Neuronal stem cell (in vitro differentiated cells): ENCODE measurements at regions not wholly inside any gene's neighbourhood (a gene's known extent, or its start where the extent isn't known, plus 50 kb on each side); places are given as distances from the start of the nearest gene placed in this dataset.

Experiments used
- DNase-seq: peaks from one replicate; pipeline ENCODE4 v3.0.0-alpha.2; 2013; ENCODE audit warnings: low spot score
- H2AFZ ChIP-seq: one replicate; pipeline ENCODE4 v1.6.1; 2013; ENCODE audit warnings: mild to moderate bottlenecking, low read length, inconsistent platforms
- H2AK5ac ChIP-seq: 2 replicates; pipeline ENCODE4 v1.6.1; 2013; ENCODE audit warnings: low read depth, mild to moderate bottlenecking, inconsistent platforms, low read length, moderate library complexity, mixed read lengths
- H2BK120ac ChIP-seq: 2 replicates; pipeline ENCODE4 v1.6.1; 2013; ENCODE audit warnings: low read depth, mild to moderate bottlenecking, inconsistent platforms, low read length, moderate library complexity, mixed read lengths
- H2BK12ac ChIP-seq: one replicate; pipeline ENCODE4 v1.6.1; 2013; ENCODE audit warnings: low read length, inconsistent platforms
- H2BK15ac ChIP-seq: 2 replicates; pipeline ENCODE4 v1.6.1; 2013; ENCODE audit warnings: mild to moderate bottlenecking, low read length, inconsistent platforms, mixed read lengths
- H2BK5ac ChIP-seq: one replicate; pipeline ENCODE4 v1.6.1; 2013; ENCODE audit warnings: inconsistent platforms, mild to moderate bottlenecking, low read length, moderate library complexity
- H3K14ac ChIP-seq: one replicate; pipeline ENCODE4 v1.6.1; 2013; ENCODE audit warnings: low read length, inconsistent platforms
- H3K18ac ChIP-seq: 2 replicates; pipeline ENCODE4 v1.6.1; 2013; ENCODE audit warnings: low read length, inconsistent platforms
- H3K23ac ChIP-seq: 2 replicates; pipeline ENCODE4 v1.6.1; 2013; ENCODE audit warnings: low read depth, mild to moderate bottlenecking, mixed read lengths, low read length, inconsistent platforms; ENCODE audit not compliant: poor library complexity
- H3K27ac ChIP-seq: replicated peaks from 3 replicates; pipeline ENCODE4 v1.5.1; 2013; ENCODE audit warnings: low read length, inconsistent platforms
- H3K27me3 ChIP-seq, 3 experiments: 2 replicates each; pipeline ENCODE4 v1.6.1; 2013; ENCODE audit warnings: low read length in 3 of 3, mild to moderate bottlenecking in 2 of 3, inconsistent platforms in 1 of 3, low read depth in 1 of 3, mixed read lengths in 1 of 3, moderate library complexity in 1 of 3; ENCODE audit not compliant: control insufficient read depth in 3 of 3, insufficient read depth in 3 of 3
- H3K36me3 ChIP-seq, 2 donors: replicated peaks in 1 of 2; 2 replicates each; pipeline ENCODE4 v1.6.1; 2013; ENCODE audit warnings: low read length in 2 of 2; ENCODE audit not compliant: control insufficient read depth in 2 of 2, insufficient read depth in 2 of 2
- H3K4ac ChIP-seq: 2 replicates; pipeline ENCODE4 v1.6.1; 2013; ENCODE audit warnings: inconsistent platforms, mild to moderate bottlenecking, low read length, moderate library complexity
- H3K4me1 ChIP-seq, 2 donors: 1 replicate in 1 of 2; 2 replicates in 1 of 2; pipeline ENCODE4 v1.6.1; 2013; ENCODE audit warnings: low read length in 2 of 2, low read depth in 1 of 2; ENCODE audit not compliant: control insufficient read depth in 2 of 2, insufficient read depth in 1 of 2
- H3K4me2 ChIP-seq: one replicate; pipeline ENCODE4 v1.6.1; 2013; ENCODE audit warnings: mild to moderate bottlenecking, low read length, inconsistent platforms; ENCODE audit not compliant: insufficient read depth, poor library complexity, severe bottlenecking
- H3K4me3 ChIP-seq, 2 donors: 2 replicates each; pipeline ENCODE4 v1.5.1; 2013; ENCODE audit warnings: low read length in 2 of 2, mild to moderate bottlenecking in 2 of 2, inconsistent platforms in 1 of 2, moderate library complexity in 1 of 2
- H3K79me1 ChIP-seq: one replicate; pipeline ENCODE4 v1.6.1; 2013; ENCODE audit warnings: low read depth, mild to moderate bottlenecking, inconsistent platforms, low read length, moderate library complexity
- H3K9ac ChIP-seq: one replicate; pipeline ENCODE4 v1.6.1; 2013; ENCODE audit warnings: mild to moderate bottlenecking, low read depth, low read length, inconsistent platforms; ENCODE audit not compliant: poor library complexity
- H3K9me3 ChIP-seq, 2 donors: replicated peaks in 1 of 2; 2 replicates each; pipeline versions ENCODE3 to v1.6.1; 2013; ENCODE audit warnings: low read length in 2 of 2, mild to moderate bottlenecking in 2 of 2, inconsistent platforms in 1 of 2, low read depth in 1 of 2, mixed read lengths in 1 of 2, moderate library complexity in 1 of 2; ENCODE audit not compliant: control insufficient read depth in 2 of 2, insufficient read depth in 1 of 2
- H4K8ac ChIP-seq: one replicate; pipeline ENCODE4 v1.6.1; 2013; ENCODE audit warnings: low read depth, mild to moderate bottlenecking, inconsistent platforms, low read length, moderate library complexity
- H4K91ac ChIP-seq: one replicate; pipeline ENCODE4 v1.6.1; 2013; ENCODE audit warnings: low read length, low read depth, mild to moderate bottlenecking, inconsistent platforms; ENCODE audit not compliant: poor library complexity
- WGBS, 2 donors: extraction: QIAGEN DNeasy Blood & Tissue Kit; methylation state at CpG; one replicate each; pipeline ENCODE4 v1.1.7; 2013; ENCODE audit warnings: missing lambda C conversion rate in 2 of 2, mixed read lengths in 1 of 2; ENCODE audit not compliant: insufficient read length in 2 of 2, insufficient replicate concordance in 1 of 2; ENCODE audit errors: extremely low coverage in 2 of 2; 5-methylcytosine and 5-hydroxymethylcytosine counted together

GRCh38 chr5:126120939-126121338 is 302.3 kb upstream of the GRAMD2B start:
- H2BK15ac ChIP-seq: no peak overlapping the region
- no peak overlapping the region for H3K4me2 ChIP-seq
- H3K4me3 ChIP-seq: no peak overlapping the region
- no peak for DNase-seq
- WGBS, 2 donors: no CpG with 5 or more reads among the region's 1 CpG
- H2AK5ac ChIP-seq: no peak overlapping the region
- H3K14ac ChIP-seq: no peak overlapping the region
- no peaks in the 10 kb centered on the region for H3K36me3 ChIP-seq
- H3K9me3 ChIP-seq: no peaks in the 10 kb centered on the region
- H2BK120ac ChIP-seq: no peak overlapping the region
- H3K27ac ChIP-seq: no peak overlapping the region
- H3K23ac ChIP-seq: no peak overlapping the region
- H2BK12ac ChIP-seq: no peak overlapping the region
- H2BK5ac ChIP-seq: no peak overlapping the region
- H3K4ac ChIP-seq: no peak overlapping the region
- no peak overlapping the region for H4K8ac ChIP-seq
- no peaks in the 10 kb centered on the region for H3K27me3 ChIP-seq
- H2AFZ ChIP-seq: no peak overlapping the region
- no peak overlapping the region for H4K91ac ChIP-seq
- H3K79me1 ChIP-seq: no peaks in the 10 kb centered on the region
- H3K9ac ChIP-seq: no peak overlapping the region
- no peak overlapping the region for H3K18ac ChIP-seq
- H3K4me1 ChIP-seq: peaks cover 7 to 38% of the 10 kb centered on the region in 2 donors

- no peak overlapping the region for H3K18ac ChIP-seq
- no peak overlapping the region for H3K4me3 ChIP-seq
- no peak overlapping the region for H2BK5ac ChIP-seq
- no peak overlapping the region for H2BK120ac ChIP-seq
- no peaks in the 10 kb centered on the region for H3K9me3 ChIP-seq
- H3K27me3 ChIP-seq: no peaks in the 10 kb centered on the region
- H2AK5ac ChIP-seq: no peak overlapping the region
- H3K14ac ChIP-seq: no peak overlapping the region
- WGBS, 2 donors: no CpG with 5 or more reads among the region's 4 CpGs
- H3K79me1 ChIP-seq: no peaks in the 10 kb centered on the region
- peaks cover 6 to 36% of the 10 kb centered on the region in 2 donors for H3K4me1 ChIP-seq
- no peak overlapping the region for H4K91ac ChIP-seq
- no peak overlapping the region for H2BK12ac ChIP-seq
- peak overlapping the region; percentile 18 for H2AFZ ChIP-seq
- H3K36me3 ChIP-seq: no peaks in the 10 kb centered on the region
- H3K23ac ChIP-seq: no peak overlapping the region
- no peak overlapping the region for H3K4me2 ChIP-seq
- H3K9ac ChIP-seq: no peak overlapping the region
- H3K4ac ChIP-seq: no peak overlapping the region
- no peak overlapping the region for H4K8ac ChIP-seq
- no peak for DNase-seq
- H3K27ac ChIP-seq: no peak overlapping the region
- no peak overlapping the region for H2BK15ac ChIP-seq
Observed at GRCh38 chr5:126122942-126123341, 300.3 kb upstream of the GRAMD2B start.

GRCh38 chr5:126124706-126125345 is 298.4 kb upstream of the GRAMD2B start:
- H3K36me3 ChIP-seq: no peaks in the 10 kb centered on the region
- no peak overlapping the region for H2BK12ac ChIP-seq
- H3K27ac ChIP-seq: no peak overlapping the region
- no peaks in the 10 kb centered on the region for H3K27me3 ChIP-seq
- peak overlapping the region; percentile 42 for H2AFZ ChIP-seq
- no peak overlapping the region for H2AK5ac ChIP-seq
- no peak overlapping the region for H4K8ac ChIP-seq
- no peak overlapping the region for H3K4me2 ChIP-seq
- H3K18ac ChIP-seq: no peak overlapping the region
- no peaks in the 10 kb centered on the region for H3K9me3 ChIP-seq
- H3K4ac ChIP-seq: no peak overlapping the region
- H3K9ac ChIP-seq: no peak overlapping the region
- H3K14ac ChIP-seq: no peak overlapping the region
- H3K79me1 ChIP-seq: no peaks in the 10 kb centered on the region
- H3K4me1 ChIP-seq: peaks cover 6 to 36% of the 10 kb centered on the region in 2 donors
- no CpG with 5 or more reads among the region's 4 CpGs for WGBS, 2 donors
- no peak overlapping the region for H2BK5ac ChIP-seq
- H3K4me3 ChIP-seq: no peak overlapping the region
- no peak overlapping the region for H3K23ac ChIP-seq
- H2BK15ac ChIP-seq: no peak overlapping the region
- no peak for DNase-seq
- no peak overlapping the region for H2BK120ac ChIP-seq
- no peak overlapping the region for H4K91ac ChIP-seq

GRCh38 chr5:126125407-126125806 is 297.8 kb upstream of the GRAMD2B start:
- Histone ChIP-seq H3K9me3 (no peaks in the 10 kb centered on the region), H3K4me3 (no peak overlapping the region), H2BK12ac (no peak overlapping the region), H3K79me1 (no peaks in the 10 kb centered on the region), H2BK120ac (no peak overlapping the region), H3K36me3 (no peaks in the 10 kb centered on the region), H2BK15ac (no peak overlapping the region), H3K4me2 (no peak overlapping the region), H2AFZ (peak overlapping the region; percentile 42), H4K91ac (no peak overlapping the region), H3K4ac (no peak overlapping the region), H3K18ac (no peak overlapping the region), H3K4me1 (peaks cover 6 to 36% of the 10 kb centered on the region in 2 donors), H3K27ac (no peak overlapping the region), H3K23ac (no peak overlapping the region), H2BK5ac (no peak overlapping the region), H3K9ac (no peak overlapping the region), H4K8ac (no peak overlapping the region), H3K14ac (no peak overlapping the region), H3K27me3 (no peaks in the 10 kb centered on the region), H2AK5ac (no peak overlapping the region)
- WGBS, 2 donors: no CpG with 5 or more reads among the region's 2 CpGs
- DNase-seq: no peak
